ENCODE measurements at regions not wholly inside any gene's neighbourhood (a gene's known extent, or its start where the extent isn't known, plus 50 kb on each side); places are given as distances from the start of the nearest gene placed in this dataset.

DNA sequence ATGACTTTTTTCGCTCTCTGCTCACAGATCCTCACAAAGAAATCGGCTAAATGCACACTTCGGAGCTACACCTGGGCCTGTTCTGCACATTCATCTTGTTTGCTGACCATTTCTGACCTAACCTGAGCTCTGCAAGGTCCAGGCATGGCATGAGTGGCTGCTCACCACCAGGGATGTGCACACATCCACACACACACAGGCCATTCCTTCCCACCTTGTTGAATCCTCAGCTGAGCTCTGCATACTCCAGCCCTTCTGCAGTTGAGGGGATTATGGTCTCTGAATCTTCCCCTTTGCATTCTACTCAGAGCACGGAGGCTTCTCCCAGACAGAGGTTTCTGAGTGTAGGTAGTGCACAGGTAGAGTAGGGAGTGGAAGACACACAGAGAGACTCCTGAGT is 411.9 kb upstream of the B3GAT1 start:
- no peak for DNase-seq (ENCODE audit: low read depth)
- FAIRE-seq, result no peak
- TF ChIP-seq, protein P1, sequence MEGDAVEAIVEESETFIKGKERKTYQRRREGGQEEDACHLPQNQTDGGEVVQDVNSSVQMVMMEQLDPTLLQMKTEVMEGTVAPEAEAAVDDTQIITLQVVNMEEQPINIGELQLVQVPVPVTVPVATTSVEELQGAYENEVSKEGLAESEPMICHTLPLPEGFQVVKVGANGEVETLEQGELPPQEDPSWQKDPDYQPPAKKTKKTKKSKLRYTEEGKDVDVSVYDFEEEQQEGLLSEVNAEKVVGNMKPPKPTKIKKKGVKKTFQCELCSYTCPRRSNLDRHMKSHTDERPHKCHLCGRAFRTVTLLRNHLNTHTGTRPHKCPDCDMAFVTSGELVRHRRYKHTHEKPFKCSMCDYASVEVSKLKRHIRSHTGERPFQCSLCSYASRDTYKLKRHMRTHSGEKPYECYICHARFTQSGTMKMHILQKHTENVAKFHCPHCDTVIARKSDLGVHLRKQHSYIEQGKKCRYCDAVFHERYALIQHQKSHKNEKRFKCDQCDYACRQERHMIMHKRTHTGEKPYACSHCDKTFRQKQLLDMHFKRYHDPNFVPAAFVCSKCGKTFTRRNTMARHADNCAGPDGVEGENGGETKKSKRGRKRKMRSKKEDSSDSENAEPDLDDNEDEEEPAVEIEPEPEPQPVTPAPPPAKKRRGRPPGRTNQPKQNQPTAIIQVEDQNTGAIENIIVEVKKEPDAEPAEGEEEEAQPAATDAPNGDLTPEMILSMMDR (IDR thresholded peaks at IDR 0.05; ENCODE audit: insufficient read depth, low read length, severe bottlenecking), result no peak
- no peaks in the 10 kb centered on the region for H3K27me3 ChIP-seq (ENCODE audit: control insufficient read depth, insufficient read depth, low read length)
- H3K4me3 ChIP-seq (ENCODE audit: low read depth, low read length), result no peak overlapping the region
- H3K36me3 ChIP-seq (ENCODE audit: control insufficient read depth, insufficient read depth, low read length), result no peaks in the 10 kb centered on the region

DNA sequence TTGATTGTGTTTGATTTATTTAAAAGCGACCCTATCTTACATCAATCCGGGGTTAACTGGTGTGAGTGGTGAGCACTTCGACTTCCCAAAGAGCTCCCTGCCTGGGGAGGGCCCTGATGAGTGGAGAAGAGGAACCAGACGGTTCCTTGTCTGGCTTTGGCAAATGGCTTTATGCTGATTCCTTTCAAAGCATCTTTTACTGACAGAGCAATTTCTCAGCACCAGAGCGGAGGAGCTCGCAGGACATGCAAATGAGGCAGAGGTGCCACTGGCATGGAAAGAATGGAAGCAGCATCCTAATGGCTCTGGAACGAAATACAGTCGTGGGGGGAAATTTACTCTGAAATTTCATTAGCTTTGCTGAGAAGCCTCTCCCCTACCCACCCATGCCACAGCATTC is 410.9 kb upstream of the B3GAT1 start:
- Histone ChIP-seq H3K4me3 (ENCODE audit: low read depth, low read length) (no peak overlapping the region), H3K36me3 (ENCODE audit: control insufficient read depth, insufficient read depth, low read length) (no peaks in the 10 kb centered on the region), H3K27me3 (ENCODE audit: control insufficient read depth, insufficient read depth, low read length) (no peaks in the 10 kb centered on the region)
- TF ChIP-seq, protein P1 (IDR thresholded peaks at IDR 0.05; ENCODE audit: insufficient read depth, low read length, severe bottlenecking), result no peak
- no peak for FAIRE-seq
- DNase-seq (ENCODE audit: low read depth), result no peak

DNA sequence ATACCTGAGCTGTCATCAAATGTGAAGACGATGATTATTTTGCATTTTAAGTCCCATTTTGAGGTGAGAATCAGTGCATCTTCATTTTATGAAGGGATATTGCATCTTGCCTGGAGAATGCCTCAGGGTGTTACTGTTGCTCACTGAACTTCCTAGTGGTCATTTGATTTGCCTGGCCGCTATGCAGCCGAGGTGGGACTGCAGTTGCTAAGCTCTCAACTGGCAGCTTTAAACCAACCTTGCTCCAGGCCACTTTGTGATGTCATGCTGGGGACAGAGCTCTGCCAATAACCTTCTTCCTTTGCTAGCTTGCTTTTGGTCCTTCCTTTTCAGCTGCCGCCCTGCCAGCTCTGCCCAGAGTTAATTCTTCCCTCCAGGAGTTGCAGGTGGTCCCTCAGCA is 409.4 kb upstream of the B3GAT1 start:
- no peak for FAIRE-seq

DNA sequence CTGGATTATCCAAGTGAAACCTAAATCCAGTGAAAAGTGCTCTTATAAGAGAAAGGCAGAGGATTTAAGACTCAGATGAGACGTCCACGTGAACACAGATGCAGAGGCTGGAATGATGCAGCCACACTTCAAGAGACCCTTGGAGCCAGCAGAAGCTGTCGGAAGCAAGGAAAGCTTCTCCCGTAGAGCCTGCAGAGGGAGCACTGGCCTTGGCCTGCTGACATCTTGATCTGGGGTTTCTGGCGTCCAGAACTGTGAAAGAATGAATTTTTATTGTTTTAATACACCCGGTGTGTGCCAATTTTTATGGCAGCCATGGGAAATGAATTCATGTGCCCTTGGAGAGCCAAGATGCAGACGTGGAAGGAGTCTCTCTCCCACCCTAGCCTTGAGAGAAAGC is 407.0 kb upstream of the B3GAT1 start:
- Histone ChIP-seq H3K27me3 (ENCODE audit: control insufficient read depth, insufficient read depth, low read length) (no peaks in the 10 kb centered on the region), H3K36me3 (ENCODE audit: control insufficient read depth, insufficient read depth, low read length) (no peaks in the 10 kb centered on the region), H3K4me3 (ENCODE audit: low read depth, low read length) (no peak overlapping the region)
- TF ChIP-seq, protein P1 (IDR thresholded peaks at IDR 0.05; ENCODE audit: insufficient read depth, low read length, severe bottlenecking), result no peak
- FAIRE-seq (no peak), DNase-seq (ENCODE audit: low read depth) (no peak)

More for the DNA sequence above, 409.4 kb upstream of the B3GAT1 start:
- Histone ChIP-seq H3K36me3 (ENCODE audit: control insufficient read depth, insufficient read depth, low read length) (no peaks in the 10 kb centered on the region), H3K4me3 (ENCODE audit: low read depth, low read length) (no peak overlapping the region), H3K27me3 (ENCODE audit: control insufficient read depth, insufficient read depth, low read length) (no peaks in the 10 kb centered on the region)
- TF ChIP-seq, protein P1 (IDR thresholded peaks at IDR 0.05; ENCODE audit: insufficient read depth, low read length, severe bottlenecking), result no peak
- no peak for DNase-seq (ENCODE audit: low read depth)

DNA sequence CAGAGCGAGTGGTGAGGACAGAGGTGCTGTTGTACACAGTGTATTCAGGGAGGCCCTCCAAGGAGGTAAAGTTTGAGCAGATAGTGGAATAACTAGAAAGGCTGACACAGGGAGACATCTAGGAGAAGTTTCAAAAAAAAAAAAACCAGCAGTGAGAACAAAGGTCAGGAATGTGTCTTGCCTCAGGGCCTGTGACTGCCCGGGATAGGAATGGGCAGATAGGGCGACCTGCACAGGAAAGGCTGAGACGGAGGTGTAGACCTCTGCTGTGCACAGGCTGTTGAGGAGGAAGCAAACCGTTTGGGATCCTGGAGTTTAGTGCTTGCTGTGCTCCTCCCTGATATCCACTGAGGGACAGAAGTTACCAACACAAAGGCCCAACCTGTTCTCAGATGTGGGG is 406.5 kb upstream of the B3GAT1 start:
- no peaks in the 10 kb centered on the region for H3K27me3 ChIP-seq (ENCODE audit: control insufficient read depth, insufficient read depth, low read length)
- H3K36me3 ChIP-seq (ENCODE audit: control insufficient read depth, insufficient read depth, low read length), result no peaks in the 10 kb centered on the region
- DNase-seq (ENCODE audit: low read depth) (peak; percentile 54), FAIRE-seq (no peak)
- TF ChIP-seq, protein P1 (IDR thresholded peaks at IDR 0.05; ENCODE audit: insufficient read depth, low read length, severe bottlenecking), result no peak
- no peak overlapping the region for H3K4me3 ChIP-seq (ENCODE audit: low read depth, low read length)

DNA sequence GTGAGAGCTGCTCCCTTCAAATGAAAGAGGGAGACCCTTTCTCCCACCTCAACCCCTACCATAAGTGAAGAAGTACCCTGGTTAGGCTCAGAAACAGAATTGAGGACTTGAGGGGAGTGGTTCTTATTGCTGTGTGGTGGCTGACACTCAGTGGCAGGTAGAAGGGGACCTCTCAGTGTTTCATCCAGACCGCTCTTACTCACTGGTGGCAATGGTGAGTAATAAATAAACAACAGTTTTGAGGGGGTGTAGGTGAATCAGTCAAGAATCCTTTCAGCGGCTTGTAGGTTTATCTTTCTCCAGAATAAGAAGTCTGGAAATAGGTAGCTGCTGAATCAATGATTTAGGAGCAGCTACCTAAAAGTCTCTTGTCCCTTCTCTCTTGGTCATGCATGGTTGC is 403.4 kb upstream of the B3GAT1 start:
- H3K36me3 ChIP-seq (ENCODE audit: control insufficient read depth, insufficient read depth, low read length), result no peaks in the 10 kb centered on the region
- FAIRE-seq (no peak), DNase-seq (ENCODE audit: low read depth) (peak; percentile 29)

More for the DNA sequence above, 403.4 kb upstream of the B3GAT1 start:
- no peak overlapping the region for H3K4me3 ChIP-seq (ENCODE audit: low read depth, low read length)
- TF ChIP-seq, protein P1 (IDR thresholded peaks at IDR 0.05; ENCODE audit: insufficient read depth, low read length, severe bottlenecking), result no peak
- H3K27me3 ChIP-seq (ENCODE audit: control insufficient read depth, insufficient read depth, low read length), result no peaks in the 10 kb centered on the region

All from bronchial epithelial cell (primary cell).